ENCODE measurements at regions not wholly inside any gene's neighbourhood (a gene's known extent, or its start where the extent isn't known, plus 50 kb on each side); places are given as distances from the start of the nearest gene placed in this dataset.

DNA sequence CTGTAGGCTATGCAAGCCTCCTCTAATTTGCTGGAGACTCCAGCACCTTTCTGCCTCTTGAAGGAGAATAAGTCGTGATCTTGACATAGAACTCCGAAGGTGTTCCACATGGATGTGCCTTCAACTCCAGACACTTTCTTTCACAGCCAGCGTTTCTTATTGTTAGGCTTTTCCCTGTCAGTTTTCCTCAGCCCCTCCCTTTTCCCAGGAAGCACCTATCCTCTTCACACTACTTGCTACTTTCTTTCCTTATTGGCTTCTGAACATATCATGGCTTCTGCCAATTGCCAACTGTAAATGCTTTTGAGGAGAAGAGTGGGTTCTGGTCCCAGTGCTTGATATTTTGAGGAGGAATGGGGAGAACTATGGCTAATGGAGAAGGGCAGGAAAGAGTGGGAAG lies 216.3 kb upstream of the PGR start:
- ChIA-PET POLR2A (no interaction called here), CTCF (ENCODE audit: low intra/inter-chr PET ratio) (no interaction called here)
- Histone ChIP-seq H3K9me3 (replicated peaks; ENCODE audit: control insufficient read depth, insufficient read depth, low read depth, low read length) (no peaks in the 10 kb centered on the region), H3K27me3 (ENCODE audit: control insufficient read depth in 2 of 2, insufficient read depth in 2 of 2, low read length in 2 of 2) (no peaks in the 10 kb centered on the region), H2AFZ (ENCODE audit: low read depth, low read length) (no peak overlapping the region), H3K27ac (ENCODE audit: extremely low read depth, low read depth, low read length) (no peak overlapping the region), H3K9me1 (ENCODE audit: control insufficient read depth, insufficient read depth, low read length) (no peaks in the 10 kb centered on the region), H3K79me2 (ENCODE audit: control insufficient read depth, insufficient read depth, low read length) (no peaks in the 10 kb centered on the region), H4K20me1 (replicated peaks; ENCODE audit: control insufficient read depth, insufficient read depth, low read length) (no peaks in the 10 kb centered on the region), H3K4me1 (replicated peaks in 1 of 2; ENCODE audit: control insufficient read depth in 2 of 2, insufficient read depth in 2 of 2, low read length in 2 of 2) (no peaks in the 10 kb centered on the region), H3K9ac (ENCODE audit: insufficient read depth in 1 of 2, low read depth in 2 of 2, low read length in 2 of 2) (no peak overlapping the region), H3K4me3 (no peak overlapping the region), H3K36me3 (ENCODE audit: control insufficient read depth, insufficient read depth, low read length) (no peaks in the 10 kb centered on the region), H3K4me2 (ENCODE audit: insufficient read depth, low read length) (no peak overlapping the region)
- TF ChIP-seq HNRNPL (IDR thresholded peaks at IDR 0.05; ENCODE audit: low read depth, low read length): no peak
- TF ChIP-seq, protein P1, sequence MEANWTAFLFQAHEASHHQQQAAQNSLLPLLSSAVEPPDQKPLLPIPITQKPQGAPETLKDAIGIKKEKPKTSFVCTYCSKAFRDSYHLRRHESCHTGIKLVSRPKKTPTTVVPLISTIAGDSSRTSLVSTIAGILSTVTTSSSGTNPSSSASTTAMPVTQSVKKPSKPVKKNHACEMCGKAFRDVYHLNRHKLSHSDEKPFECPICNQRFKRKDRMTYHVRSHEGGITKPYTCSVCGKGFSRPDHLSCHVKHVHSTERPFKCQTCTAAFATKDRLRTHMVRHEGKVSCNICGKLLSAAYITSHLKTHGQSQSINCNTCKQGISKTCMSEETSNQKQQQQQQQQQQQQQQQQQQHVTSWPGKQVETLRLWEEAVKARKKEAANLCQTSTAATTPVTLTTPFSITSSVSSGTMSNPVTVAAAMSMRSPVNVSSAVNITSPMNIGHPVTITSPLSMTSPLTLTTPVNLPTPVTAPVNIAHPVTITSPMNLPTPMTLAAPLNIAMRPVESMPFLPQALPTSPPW (CRISPR knock-in tag; IDR thresholded peaks at IDR 0.05): no peak
- no peak for TF ChIP-seq ZFPM2 (CRISPR knock-in tag; IDR thresholded peaks at IDR 0.05)
- TF ChIP-seq BCL6 (CRISPR knock-in tag; IDR thresholded peaks at IDR 0.05): no peak
- TF ChIP-seq MCM5 (IDR thresholded peaks at IDR 0.05; ENCODE audit: low read depth): no peak
- TF ChIP-seq LEF1 (IDR thresholded peaks at IDR 0.05): no peak
- TF ChIP-seq CHCHD3 (CRISPR knock-in tag; IDR thresholded peaks at IDR 0.05): no peak
- TF ChIP-seq BACH1 (tag; IDR thresholded peaks at IDR 0.05): no peak
- TF ChIP-seq ZNF224 (CRISPR knock-in tag; IDR thresholded peaks at IDR 0.05): no peak
- no peak for TF ChIP-seq TCF7L2 (IDR thresholded peaks at IDR 0.05; ENCODE audit: low read depth, low read length)
- no peak for TF ChIP-seq POLR3G (IDR thresholded peaks at IDR 0.05; ENCODE audit: extremely low read depth, insufficient read length, insufficient replicate concordance)
- no peak for TF ChIP-seq EZH2 (IDR thresholded peaks at IDR 0.05; ENCODE audit: borderline replicate concordance, low read depth, low read length)
- TF ChIP-seq, protein P2, sequence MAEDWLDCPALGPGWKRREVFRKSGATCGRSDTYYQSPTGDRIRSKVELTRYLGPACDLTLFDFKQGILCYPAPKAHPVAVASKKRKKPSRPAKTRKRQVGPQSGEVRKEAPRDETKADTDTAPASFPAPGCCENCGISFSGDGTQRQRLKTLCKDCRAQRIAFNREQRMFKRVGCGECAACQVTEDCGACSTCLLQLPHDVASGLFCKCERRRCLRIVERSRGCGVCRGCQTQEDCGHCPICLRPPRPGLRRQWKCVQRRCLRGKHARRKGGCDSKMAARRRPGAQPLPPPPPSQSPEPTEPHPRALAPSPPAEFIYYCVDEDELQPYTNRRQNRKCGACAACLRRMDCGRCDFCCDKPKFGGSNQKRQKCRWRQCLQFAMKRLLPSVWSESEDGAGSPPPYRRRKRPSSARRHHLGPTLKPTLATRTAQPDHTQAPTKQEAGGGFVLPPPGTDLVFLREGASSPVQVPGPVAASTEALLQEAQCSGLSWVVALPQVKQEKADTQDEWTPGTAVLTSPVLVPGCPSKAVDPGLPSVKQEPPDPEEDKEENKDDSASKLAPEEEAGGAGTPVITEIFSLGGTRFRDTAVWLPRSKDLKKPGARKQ (CRISPR knock-in tag; IDR thresholded peaks at IDR 0.05): no peak
- no peak for TF ChIP-seq STAT5B (CRISPR knock-in tag; IDR thresholded peaks at IDR 0.05)
- TF ChIP-seq MLLT1 (IDR thresholded peaks at IDR 0.05): no peak
- TF ChIP-seq TSC22D4 (tag; IDR thresholded peaks at IDR 0.05): no peak
- TF ChIP-seq DACH1 (IDR thresholded peaks at IDR 0.05; ENCODE audit: partially characterized antibody): no peak
- ATAC-seq (no peak), DNase-seq (ENCODE audit: extremely low read depth in 1 of 4, low spot score in 3 of 4) (no peak), FAIRE-seq (no peak)
- BruUV-seq (replicated peaks): no TSS peak
- in situ Hi-C loops (cut with MboI): no loop called here
- intact Hi-C loops (cut with micrococcal nuclease): no loop called here
- 0% methylated on average over 3 of the region's 3 CpGs for whole genome bisulfite sequencing (ENCODE audit: insufficient coverage, low coverage, missing lambda C conversion rate)
